AG10803 (cell line): ENCODE measurements at regions not wholly inside any gene's neighbourhood (a gene's known extent, or its start where the extent isn't known, plus 50 kb on each side); places are given as distances from the start of the nearest gene placed in this dataset.
"Not testable (repeated sequence)": the region's sequence is repeated elsewhere in the genome, so short reads cannot be mapped to it uniquely, and the experiment has no call there.

Experiments
- DNase-seq: peaks from one replicate; pipeline ENCODE4 v3.0.0; 2010; ENCODE audit warnings: low read depth
- H3K4me3 ChIP-seq: 2 replicates; pipeline ENCODE4 v1.5.1; 2011; ENCODE audit warnings: mild to moderate bottlenecking, low read length, control low read depth
- CTCF ChIP-seq: conservative IDR thresholded peaks from 2 replicates; pipeline ENCODE4 v1.5.1; 2011; ENCODE audit warnings: mild to moderate bottlenecking, low read length, control low read depth, inconsistent platforms

- H3K4me3 ChIP-seq, result no peak overlapping the region
- no peak for TF ChIP-seq CTCF
- DNase-seq, result no peak
Observed at GRCh38 chr10:53177468-53177867, 404.9 kb upstream of the MBL2 start.

DNA sequence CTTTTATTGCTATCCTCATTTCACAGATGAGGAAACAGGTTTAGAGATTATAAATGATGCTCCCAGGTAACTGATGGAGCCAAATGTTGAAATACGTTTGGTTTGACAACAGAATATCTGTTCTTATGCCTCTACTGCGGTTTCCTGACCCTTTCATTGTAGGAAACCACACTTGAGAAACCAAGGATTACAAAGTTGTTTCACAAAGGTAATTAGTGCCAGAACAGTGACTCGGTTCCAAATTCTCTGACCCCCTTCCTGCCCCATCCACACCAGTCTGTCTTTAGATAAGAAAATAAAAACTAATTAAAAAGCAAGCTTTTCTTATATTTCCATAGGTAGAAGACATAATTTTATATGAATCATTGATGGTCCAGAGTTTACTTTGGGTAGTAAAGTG lies 393.7 kb upstream of the MBL2 start:
- no peak for TF ChIP-seq CTCF
- DNase-seq, result no peak
- H3K4me3 ChIP-seq, result no peak overlapping the region

DNA sequence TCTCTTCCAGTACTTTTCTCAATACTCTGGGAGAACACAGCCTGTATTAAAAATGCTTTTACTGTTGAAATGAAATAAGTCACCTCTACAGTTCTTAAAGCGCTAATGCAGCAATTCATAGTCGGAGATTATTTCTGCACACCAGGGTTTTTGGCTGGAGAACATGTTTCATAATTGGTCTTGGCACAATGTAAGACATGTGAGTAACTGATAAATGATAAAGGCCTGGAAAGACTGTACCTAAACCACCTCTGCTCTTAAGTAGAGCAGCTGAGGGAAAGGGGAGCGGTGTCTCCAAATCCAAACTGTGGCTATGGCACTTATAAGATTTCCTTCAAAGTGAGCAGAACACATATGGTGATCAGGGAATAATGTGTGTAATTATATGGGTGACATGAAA lies 390.3 kb upstream of the MBL2 start:
- no peak for TF ChIP-seq CTCF
- no peak overlapping the region for H3K4me3 ChIP-seq
- no peak for DNase-seq

GRCh38 chr10:53161231-53161630 lies 388.6 kb upstream of the MBL2 start:
- no peak for TF ChIP-seq CTCF
- no peak for DNase-seq
- H3K4me3 ChIP-seq, result no peak overlapping the region

GRCh38 chr10:53155674-53156073 lies 383.1 kb upstream of the MBL2 start:
- not testable (repeated sequence) for H3K4me3 ChIP-seq, DNase-seq

DNA sequence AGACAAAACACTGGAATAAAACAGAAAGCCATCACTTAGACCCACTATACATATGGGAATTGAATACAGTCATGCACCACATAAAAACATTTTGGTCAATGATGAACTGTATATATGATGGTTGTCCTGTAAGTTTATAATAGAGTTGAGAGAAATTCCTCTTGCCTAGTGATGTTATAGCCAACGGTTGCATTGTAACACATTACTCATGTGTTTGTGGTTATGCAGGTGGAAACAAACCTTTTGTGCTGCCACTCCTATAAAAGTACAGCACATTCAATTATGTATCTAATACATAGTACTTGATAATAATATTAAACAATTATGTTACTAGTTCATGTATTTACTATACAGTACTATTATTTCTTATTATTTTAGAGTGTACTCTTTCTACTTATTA lies 381.2 kb upstream of the MBL2 start:
- DNase-seq, result no peak
- TF ChIP-seq CTCF, result no peak
- H3K4me3 ChIP-seq, result no peak overlapping the region

GRCh38 chr10:53140506-53140905 lies 367.9 kb upstream of the MBL2 start:
- no peak for TF ChIP-seq CTCF
- DNase-seq, result no peak

GRCh38 chr10:53135897-53136253 lies 363.3 kb upstream of the MBL2 start:
- no peak overlapping the region for H3K4me3 ChIP-seq
- DNase-seq, result no peak
- TF ChIP-seq CTCF, result no peak

More at GRCh38 chr10:53140506-53140905, 367.9 kb upstream of the MBL2 start:
- no peak overlapping the region for H3K4me3 ChIP-seq
